ENCODE measurements at regions not wholly inside any gene's neighbourhood (a gene's known extent, or its start where the extent isn't known, plus 50 kb on each side); places are given as distances from the start of the nearest gene placed in this dataset.

GRCh38 chr1:219324629-219325367 lies 151.1 kb downstream of the LYPLAL1 start:
- TF ChIP-seq CTCF (IDR thresholded peaks at IDR 0.05; ENCODE audit: insufficient read depth, low read length, poor library complexity, severe bottlenecking) = no peak
- TF ChIP-seq EZH2phosphoT487 (conservative IDR thresholded peaks at IDR 0.05; ENCODE audit: low read length) = no peak
